Cerebellar cortex (tissue), 1 donor: ENCODE measurements at regions not wholly inside any gene's neighbourhood (a gene's known extent, or its start where the extent isn't known, plus 50 kb on each side); places are given as distances from the start of the nearest gene placed in this dataset.

Experiments
- DNase-seq: peaks from one replicate; pipeline ENCODE4 v3.0.0-alpha.2; 2015; ENCODE audit warnings: low spot score

DNA sequence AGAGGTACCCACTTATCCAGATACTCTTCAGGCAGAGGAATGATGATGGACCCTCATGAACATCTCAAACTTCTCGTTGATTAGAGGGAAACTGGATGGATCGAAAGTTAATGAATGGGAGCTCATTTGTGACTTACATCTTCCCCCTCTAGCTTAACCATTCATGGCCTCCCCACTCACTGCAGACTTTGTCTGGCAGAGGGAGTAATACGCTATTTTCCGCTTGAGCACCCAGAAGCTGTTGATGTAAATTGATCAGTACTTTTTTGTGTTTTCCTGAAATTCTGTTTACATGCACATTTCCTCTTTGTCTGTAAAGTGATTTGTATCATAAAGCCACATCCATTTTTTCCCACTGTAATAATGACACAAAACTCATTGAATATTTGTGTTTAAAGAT lies 239.1 kb upstream of the RBFOX1 start:
- no peak for DNase-seq

DNA sequence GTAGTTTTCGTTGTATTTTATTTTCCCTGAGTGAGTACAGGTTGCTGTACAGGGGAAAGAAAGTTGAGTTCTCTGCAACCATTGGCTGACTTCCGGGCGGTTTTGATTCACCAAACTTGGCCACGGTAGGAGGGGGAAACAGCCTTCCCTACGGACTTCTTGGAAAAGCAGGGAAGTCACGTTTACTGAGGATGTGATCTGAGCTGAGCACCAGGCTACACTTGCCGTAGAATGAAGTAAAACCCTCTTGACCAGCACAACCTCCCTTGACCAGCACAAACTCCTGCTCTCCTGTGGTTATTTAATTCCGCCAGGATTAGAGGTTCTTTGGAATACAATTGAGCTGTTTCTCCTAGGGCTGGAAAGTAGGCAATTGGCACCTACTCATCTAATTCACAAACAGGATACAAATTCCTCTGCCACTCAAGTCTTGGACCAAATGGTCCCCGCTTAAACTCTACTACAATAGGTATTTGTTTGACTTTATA lies 242.0 kb upstream of the RBFOX1 start:
- no peak for DNase-seq

DNA sequence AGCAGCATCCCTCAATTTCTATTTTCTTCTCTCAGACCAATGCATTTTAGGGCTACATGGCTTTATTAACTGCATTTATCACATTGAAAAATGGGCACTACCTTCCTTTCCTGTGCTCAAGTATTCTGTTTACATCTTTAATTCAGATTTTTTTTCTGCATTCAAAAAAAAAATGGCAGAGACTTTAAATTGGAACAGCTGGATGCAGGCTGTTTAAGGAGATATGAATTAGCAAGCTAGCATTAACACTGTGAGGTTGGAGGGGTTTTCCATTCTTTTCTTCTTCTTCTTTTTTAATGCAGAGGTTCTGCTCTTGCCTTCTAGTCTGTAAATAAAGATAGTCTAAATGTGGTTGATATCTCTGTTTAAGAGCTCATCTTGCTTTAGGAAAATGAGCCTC lies 242.9 kb upstream of the RBFOX1 start:
- DNase-seq: no peak

DNA sequence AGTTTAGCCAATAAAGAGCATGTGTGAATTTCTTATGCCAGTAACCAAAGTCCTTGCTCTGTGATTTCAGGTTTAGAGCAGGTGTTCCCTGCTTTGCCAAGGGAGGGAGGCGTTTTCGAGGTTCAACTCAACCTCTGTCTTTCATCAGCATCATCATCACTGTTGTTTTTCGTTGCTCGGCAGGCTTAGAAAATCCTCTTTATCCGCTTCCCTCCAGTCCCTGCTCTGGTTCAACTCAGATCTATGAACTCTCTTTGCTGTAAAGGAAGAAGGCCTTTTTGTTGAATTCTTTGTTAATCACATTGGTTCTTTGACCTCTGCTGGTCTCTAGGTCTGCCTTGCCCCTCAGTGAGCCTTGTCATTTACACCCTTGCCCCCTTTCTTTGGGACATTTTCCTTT lies 243.9 kb upstream of the RBFOX1 start:
- no peak for DNase-seq

DNA sequence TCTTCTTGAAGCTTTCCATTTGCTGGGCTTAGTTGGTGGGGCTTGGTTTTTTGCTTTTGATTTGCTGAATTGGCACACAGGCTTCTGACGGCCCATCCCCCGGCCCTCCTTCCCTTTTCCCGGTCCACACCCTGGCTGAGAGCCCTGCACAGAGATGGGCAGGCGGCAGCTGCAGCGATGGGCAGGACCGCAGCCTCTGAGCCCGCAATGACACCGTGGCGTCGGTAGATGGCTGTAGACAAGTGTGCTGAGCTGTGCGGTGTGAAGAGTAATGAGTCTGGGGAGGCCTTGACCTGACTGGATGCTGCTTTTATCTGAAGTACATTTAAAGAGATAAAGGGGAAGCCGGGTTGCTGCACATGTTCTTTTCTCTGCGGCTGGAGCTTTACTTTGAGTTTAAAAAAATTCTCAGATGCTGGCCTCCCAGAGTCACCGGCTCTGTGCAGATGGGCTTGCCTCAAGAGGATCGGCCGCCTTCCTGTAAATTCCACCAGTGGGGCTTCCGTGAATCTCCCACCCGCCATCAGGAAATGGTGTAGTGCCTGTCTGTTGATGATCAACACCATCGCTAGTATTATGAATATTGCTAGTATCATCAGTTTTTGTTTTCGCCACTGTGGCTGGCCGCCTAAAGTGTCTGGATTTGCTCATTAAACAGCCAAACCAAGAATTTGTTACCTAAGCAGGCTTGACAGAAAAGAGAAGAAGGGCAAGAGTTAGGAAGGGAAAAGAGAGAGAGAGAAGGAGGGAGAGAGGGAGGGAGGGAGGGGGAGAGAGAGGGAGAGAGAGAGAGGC lies 245.6 kb upstream of the RBFOX1 start:
- peak; percentile 86 for DNase-seq

DNA sequence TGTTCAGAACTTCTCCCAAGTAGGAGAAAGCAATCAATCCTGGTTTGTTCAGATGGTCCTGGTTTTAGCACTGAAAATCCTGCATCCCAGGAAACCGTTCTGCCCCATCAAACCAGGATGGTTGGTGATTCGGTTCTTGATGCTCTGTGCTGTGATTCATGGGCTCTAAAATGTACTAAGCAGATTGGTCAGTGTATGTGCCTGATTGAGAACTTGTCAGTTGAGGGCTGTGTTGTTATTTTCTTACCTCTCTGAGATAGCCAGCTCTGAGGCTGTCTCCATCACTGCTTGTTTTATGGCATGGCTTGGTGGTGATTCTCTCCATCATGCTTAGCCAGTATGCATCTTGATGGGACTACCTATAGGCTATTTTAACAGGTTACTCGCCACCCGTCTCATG lies 246.9 kb upstream of the RBFOX1 start:
- DNase-seq: peak; percentile 63

DNA sequence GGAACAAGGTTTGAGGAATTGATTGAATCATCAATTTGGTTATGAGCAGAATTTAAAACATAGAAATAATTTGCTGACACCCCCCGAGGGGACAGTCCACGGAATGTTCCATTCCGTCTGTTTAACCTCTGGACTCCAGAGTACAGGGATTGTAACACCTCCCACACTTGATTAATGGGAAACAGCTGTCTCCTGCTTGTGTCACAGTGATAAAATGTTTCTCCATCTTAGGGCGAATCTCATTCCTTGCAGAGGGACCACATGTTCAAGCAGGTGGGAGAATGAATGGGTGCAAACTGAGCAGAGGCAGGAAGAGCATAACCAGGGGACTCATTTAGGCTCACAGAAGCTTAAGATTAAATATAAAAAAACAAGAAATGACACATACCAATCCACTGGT lies 249.5 kb upstream of the RBFOX1 start:
- no peak for DNase-seq

DNA sequence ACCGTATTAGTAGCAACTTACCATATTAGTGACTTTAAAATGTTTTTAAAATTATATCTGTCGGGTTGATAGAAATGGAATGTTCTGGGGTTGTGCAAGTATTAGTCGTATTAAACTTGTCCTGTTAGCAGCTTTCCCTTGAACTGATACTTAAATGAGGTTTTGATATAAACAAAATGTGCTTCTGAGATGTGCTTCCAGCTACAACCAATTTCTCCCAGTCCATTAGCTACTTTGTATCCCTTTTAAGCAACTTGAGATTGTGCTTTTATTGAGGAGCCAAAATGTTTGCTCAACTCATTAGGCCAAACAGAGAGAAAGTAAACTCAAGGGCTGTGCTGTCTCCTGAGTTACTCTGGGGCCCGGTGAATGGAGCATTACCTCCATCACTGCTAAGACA lies 255.0 kb upstream of the RBFOX1 start:
- no peak for DNase-seq

DNA sequence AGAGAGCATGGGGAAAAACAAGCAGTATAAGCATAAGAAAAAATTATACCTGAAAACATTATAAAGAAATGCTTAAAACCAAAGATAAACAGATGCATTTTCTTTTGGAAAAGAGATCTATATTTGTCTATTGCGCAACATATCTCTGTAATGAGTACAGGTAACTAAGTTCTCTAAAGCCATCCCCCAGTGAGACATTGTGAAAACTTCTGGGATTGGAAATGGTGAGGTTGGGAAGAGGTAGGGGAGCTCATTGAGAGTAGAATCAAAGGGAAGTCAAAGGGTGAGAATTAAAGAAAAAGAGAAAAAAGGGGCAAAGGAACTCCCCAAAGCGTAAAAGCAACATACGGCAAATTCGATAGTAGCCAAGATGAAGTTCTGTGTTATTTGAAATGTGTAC lies 257.9 kb upstream of the RBFOX1 start:
- DNase-seq: no peak

DNA sequence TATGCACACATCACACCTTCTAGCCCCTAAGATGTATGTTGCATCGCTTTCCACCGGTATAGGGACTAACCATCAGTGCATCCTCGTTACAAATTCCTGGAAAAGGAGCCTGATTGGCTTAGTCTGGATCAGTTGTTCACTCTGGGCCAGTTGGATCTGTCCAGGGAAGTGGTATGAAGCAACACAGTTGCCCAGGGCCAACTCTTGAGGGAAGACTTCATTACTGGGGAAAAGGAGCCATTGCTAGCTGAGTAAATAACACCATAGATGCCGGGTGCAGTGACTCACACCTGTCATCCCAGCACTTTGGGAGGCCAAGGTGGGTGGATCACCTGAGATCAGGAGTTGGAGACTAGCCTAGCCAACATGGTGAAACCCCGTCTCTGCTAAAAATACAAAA lies 275.2 kb upstream of the RBFOX1 start:
- no peak for DNase-seq

DNA sequence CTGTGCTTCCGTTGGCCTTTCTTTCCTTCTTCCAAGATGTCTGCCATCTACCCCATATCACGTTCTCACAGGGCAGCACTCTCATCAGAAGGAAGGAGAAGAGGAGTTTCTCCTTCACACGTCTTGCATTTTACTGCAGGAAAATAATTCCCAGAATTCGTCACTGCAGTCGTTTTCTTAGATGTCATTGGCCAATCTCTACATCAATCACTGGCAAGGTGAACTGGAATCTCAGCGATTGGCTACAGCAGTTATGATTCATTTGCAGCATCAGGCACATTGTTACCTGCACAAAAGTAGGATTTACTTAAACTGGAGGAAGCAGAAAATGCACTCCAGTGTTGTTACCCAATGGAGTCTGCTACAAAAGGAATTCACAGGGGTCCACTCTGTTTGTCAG lies 277.2 kb upstream of the RBFOX1 start:
- DNase-seq: no peak

DNA sequence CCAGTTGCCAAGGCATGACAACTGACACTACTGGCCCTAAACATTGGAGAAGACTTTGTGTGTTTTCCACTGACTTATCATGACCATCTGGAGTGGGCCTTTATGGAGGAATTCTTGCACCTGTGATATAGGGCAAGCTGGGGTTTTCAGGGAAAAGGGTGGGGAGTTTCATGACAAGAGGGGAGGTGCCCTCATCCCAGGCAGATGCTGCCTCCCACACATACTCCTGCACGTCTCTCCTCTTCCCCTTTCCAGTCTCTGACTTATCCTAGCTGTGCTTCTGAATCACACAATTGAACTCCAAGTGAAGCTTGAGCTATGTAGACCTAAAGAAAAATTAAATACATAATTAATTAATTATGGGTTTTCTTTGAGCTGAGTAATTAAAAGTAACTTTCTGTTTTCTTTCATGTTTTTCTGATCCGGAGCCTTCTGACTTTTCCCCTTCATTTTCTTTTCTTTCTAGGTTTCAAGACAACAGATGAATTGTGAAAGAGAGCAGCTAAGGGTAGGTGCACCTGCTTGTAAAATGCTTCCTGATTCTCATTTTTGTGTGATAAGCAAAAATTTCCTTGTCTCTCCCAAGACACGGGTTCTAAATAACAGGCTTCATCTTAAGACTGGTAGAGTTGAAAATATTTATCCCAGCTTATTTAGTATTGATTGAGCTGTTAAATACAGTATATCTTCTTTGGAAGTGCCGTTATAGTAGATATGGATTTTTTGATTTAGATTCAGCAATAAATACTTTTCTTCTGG lies 280.9 kb upstream of the RBFOX1 start:
- DNase-seq: no peak

DNA sequence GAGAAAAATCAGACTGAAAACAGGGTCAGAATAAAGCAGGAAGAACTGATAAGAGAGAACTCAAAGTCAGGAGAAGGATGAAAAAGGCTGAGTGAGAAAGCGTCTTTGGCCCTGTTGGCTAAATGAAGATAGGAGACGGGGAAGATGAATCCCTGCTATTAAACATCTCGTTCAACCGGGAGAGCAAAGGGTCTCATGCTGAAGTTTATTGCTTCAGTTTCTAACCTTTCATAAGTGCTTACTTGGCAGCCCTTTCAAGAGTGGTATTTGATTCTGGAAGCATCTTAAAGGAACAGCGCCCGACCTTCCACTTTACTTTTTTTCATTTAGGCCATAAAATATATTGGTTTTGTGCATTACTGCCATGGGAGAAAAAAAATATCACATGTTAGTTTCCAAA lies 288.3 kb upstream of the RBFOX1 start:
- DNase-seq: no peak

DNA sequence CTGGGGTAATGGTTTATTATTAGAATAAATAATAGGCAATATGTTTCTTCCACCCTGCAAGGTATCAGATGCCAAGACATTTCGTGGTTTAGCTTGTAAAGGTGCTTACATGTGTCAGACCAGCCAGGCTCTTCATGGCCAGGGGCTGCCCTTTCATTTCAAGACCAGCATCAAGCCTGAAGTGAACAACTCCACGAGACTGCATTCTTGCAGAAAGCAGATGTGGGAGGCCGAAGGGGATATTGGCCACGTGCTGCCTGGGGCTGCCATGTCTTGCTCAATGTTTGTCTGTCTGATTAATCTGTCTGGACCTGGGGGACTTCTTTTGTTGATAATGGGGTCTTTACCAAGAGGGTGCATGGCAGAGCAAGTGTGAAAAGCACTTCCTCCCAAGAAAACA lies 294.2 kb upstream of the RBFOX1 start:
- DNase-seq: no peak

DNA sequence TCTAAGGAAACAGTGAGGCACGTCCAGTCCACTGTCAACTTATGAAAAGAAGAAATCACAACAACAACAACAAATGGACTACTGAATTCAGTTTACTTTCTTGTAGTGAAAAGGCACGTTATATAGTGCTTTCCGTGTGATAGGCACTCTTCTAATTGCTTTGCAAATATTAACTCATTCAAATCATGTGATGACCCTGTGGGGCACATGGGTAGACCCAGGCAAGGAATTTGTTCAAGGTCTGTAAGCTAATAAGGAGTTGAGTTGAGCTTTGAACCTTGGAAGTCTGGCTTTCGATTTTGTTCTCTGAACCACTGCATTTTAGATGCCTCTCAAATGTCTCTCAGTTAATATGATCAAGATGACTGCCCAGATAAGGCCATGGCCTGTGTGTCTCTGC lies 295.1 kb upstream of the RBFOX1 start:
- DNase-seq: no peak

DNA sequence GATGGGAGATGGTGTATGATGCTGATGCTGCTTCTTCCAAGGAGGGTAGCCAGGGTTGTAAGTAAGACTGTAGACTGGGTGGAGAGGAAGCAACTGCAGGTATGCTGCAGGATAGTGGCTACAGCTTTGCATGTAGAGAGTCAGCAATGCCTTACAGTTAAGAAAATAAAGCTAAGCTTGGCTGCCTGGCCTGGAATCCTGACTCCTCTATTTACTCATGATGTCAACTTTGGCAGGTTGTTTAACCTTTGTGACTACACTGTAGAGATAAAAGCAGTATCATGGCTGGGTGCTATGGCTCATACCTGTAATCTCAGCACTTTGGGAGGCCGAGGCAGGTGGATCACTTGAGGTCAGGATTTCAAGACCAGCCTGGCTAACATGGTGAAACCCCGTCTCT lies 301.6 kb upstream of the RBFOX1 start:
- DNase-seq: no peak

DNA sequence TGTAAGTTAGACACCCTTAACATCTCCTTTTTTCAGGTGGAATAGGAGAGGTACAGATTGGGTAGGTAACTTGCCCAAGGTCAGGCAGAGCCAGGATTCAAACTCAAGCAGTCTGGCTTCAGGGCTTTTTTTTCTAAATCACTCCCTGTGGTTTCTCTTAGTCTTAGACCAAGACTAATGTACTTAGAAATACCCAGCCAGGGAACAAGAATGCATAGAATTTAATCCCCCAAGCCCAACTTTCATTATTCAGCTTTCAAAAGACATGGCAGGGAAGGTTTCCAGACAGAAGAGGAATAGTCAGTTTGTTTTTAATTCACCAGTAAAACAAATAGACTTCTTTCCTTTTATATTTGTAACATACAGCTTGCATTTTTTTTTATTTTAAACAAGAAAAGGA lies 305.2 kb upstream of the RBFOX1 start:
- no peak for DNase-seq

DNA sequence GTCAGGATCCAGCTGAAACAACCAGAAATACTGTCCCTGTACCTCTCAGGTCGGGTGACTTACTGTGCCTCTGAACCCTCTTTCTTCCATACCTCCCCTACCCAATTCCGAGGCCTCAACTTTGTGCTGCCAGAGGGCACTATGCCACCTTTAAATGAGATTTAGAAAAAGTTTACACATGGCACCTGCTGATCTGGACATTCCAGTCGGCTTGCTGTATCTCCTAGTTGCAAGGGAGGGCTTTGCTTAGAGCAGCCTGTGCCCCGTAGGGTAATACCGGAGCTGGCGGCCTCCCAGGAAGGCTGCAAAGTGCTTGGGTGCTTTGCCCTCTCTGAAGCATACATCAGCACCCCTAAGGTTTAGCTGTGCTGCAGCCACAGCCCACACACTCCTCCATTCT lies 306.0 kb upstream of the RBFOX1 start:
- no peak for DNase-seq

DNA sequence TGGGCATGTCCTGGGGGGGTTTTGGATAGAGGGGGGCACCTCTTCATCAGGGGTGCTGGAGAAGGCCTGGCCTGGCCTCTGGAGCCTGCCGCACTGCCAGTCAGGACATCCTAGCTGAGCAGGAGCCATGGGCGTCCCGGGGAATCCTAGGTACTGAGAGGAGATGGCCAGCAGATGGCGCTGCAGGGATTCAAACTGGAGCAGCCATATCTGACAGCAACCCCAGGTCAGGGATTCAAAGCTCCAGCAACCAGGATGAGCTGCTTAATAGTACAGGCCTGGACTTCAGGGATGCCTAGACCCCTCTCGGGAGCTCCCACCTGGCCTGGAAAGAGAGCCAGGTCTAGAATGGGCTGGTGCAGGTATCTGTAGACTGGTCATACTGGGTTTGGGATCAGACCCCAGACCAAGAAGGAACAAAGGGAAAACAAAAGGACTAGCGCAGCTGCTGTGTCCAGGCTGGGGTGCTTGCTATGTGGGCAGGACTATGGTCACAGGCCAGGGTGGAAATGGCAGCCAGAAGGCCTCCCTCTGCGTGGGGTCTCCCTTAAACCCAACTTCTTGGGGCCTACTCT lies 306.9 kb upstream of the RBFOX1 start:
- DNase-seq: peak; percentile 83

DNA sequence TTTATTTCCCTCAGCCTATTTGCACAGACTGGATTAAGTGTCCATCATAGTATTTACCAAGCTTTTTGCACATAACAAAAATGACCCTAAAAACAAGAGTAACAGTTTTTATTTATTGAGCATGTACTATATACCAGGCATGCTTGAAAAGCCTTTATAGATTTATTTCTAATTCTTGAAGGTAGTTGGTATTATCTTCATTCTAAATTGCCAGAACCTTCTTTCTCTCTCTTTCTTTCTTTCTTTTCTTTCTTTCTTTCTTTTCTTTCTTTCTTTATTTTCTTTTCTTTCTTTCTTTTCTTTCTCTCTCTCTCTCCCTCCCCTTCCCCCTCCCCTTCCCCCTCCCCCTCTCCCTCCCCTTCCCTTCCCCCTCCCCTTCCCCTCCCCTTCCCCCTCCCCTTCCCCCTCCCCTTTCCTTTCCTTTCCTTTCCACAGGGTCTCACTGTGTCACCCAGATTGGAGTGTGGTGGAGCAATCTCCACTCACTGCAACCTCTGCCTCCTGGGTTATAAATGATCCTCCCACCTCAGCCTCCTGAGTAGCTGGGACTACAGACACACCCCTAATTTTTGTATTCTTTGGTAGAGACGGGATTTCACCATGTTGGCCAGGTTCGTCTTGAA lies 310.9 kb upstream of the RBFOX1 start:
- no peak for DNase-seq

DNA sequence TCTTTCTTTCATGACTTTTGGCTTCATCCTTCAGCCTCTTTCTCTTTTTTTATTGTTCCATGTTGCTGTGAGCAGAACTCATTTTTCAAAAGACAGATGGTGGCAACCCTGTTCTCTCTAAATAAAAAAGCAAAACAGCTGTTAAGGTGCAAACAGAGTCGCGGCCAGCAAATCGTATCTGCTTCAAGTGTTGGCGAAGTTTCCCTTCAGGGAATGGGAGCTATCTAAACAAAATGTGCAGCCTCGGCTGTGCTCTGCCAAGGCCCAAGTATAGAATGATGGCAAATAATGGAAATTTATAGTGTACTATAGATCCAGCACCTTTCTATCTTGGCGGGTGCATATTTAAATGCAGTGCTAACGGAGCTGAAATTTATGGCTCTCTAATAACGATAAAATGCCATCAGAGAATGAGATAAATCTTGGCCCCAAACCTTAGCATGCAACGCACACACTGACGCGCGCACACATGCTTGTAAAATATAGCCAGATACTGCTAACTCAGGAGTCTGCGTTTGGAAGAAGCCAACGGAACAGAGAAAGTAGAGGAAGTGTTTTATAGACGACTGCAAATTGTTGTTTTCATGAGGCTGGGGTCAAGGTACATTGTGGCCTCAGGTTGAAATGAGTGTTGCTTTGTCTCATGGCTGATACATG lies 315.5 kb upstream of the RBFOX1 start:
- no peak for DNase-seq

DNA sequence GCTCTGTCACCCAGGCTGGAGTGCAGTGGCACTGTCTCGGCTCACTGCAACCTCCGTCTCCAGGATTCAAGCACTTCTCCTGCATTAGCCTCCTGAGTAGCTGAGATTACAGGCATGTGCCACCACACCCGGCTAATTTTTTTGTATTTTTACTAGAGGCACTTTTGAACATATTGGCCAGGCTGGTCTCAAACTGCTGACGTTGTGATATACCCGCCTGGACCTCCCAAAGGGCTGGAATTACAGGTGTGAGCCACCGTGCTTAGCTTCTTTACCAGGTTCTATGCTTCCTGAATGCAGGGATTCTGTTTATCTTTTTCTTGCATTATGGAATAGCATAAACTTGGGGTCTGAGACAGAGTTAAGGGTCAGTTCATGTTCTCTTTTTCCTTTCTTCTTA lies 317.9 kb upstream of the RBFOX1 start:
- DNase-seq: no peak
